Astrocyte of the cerebellum (primary cell): ENCODE measurements at regions not wholly inside any gene's neighbourhood (a gene's known extent, or its start where the extent isn't known, plus 50 kb on each side); places are given as distances from the start of the nearest gene placed in this dataset.

Experiments
- DNase-seq: peaks from one replicate; pipeline ENCODE4 v3.0.0-alpha.2; 2011; ENCODE audit warnings: low read depth
- H3K4me3 ChIP-seq: 2 replicates; pipeline ENCODE4 v1.5.1; 2011; ENCODE audit warnings: mild to moderate bottlenecking, low read depth, low read length, moderate library complexity
- in situ Hi-C: cut with HindIII; loops from 2 replicates; pipeline ENCODE4 v1.10.0; 2017; ENCODE audit warnings: low sequenced_read_pairs
- TF ChIP-seq, protein P1 (sequence below): IDR thresholded peaks from 2 replicates; pipeline ENCODE4 v1.5.1; 2012; ENCODE audit warnings: low read length, low read depth, moderate library complexity, mild to moderate bottlenecking; ENCODE audit errors: missing control alignments

DNA sequence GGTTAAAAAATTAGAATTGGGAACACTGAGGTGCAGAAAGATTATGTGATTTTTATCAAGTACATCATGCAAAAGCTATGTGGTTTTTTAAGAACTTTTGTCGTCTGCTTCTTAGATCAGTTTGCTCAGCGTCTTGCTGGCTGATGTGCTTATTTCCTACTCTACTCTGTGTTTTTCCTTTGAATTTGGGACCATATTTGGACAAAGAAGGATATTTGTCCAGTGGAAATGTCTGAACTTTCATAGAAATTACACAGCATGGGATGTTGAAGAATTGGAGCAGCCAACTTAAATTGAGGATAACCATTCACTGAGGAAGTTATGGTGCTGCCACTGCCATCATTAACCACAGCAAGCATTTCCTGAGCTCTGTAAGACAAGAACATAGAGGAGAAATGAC lies 252.8 kb upstream of the HS3ST5 start:
- DNase-seq: no peak
- no peak overlapping the region for H3K4me3 ChIP-seq
- TF ChIP-seq, protein P1, sequence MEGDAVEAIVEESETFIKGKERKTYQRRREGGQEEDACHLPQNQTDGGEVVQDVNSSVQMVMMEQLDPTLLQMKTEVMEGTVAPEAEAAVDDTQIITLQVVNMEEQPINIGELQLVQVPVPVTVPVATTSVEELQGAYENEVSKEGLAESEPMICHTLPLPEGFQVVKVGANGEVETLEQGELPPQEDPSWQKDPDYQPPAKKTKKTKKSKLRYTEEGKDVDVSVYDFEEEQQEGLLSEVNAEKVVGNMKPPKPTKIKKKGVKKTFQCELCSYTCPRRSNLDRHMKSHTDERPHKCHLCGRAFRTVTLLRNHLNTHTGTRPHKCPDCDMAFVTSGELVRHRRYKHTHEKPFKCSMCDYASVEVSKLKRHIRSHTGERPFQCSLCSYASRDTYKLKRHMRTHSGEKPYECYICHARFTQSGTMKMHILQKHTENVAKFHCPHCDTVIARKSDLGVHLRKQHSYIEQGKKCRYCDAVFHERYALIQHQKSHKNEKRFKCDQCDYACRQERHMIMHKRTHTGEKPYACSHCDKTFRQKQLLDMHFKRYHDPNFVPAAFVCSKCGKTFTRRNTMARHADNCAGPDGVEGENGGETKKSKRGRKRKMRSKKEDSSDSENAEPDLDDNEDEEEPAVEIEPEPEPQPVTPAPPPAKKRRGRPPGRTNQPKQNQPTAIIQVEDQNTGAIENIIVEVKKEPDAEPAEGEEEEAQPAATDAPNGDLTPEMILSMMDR: no peak
- in situ Hi-C loops: no loop called here

DNA sequence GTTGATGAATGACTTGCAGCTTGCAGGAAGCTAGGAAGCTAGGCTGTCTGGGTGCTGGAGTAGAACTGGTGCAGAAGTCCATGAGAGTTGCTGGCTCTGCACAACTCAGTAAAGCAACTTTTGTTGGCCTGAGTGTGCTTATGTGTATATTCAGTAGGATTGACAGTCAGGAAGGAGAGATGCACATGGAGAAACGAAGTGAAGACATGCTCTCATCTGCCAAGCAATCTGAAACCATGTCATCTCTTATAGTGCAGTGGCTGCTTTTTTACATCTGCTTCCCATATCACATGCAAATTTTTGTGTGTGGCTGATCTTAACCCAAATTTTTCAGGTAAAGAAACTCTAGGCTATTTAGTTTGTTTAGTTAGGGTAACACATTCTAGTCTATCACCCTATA lies 252.4 kb upstream of the HS3ST5 start:
- in situ Hi-C loops: no loop called here
- H3K4me3 ChIP-seq: no peak overlapping the region
- DNase-seq: no peak
- TF ChIP-seq, protein P1: no peak

DNA sequence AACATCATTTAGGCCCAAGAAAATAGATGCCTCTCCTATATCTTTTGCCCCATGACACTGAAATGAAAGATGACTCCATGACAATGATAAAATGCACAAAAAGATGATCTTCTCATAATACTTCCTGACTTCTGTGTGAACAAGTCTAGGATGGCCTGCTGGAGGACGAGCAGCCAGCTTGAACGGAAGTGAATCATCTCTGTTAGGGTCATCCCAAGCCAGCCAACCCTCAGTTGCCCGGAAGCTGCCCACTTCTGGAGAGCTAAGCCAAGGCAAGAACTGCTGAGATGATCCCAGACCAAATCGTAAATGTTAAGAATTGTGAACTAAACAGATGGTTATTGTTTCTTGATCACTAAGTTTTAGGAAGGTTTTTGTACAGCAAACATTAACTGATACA lies 249.7 kb upstream of the HS3ST5 start:
- in situ Hi-C loops: no loop called here
- TF ChIP-seq, protein P1: no peak
- H3K4me3 ChIP-seq: no peak overlapping the region
- no peak for DNase-seq

DNA sequence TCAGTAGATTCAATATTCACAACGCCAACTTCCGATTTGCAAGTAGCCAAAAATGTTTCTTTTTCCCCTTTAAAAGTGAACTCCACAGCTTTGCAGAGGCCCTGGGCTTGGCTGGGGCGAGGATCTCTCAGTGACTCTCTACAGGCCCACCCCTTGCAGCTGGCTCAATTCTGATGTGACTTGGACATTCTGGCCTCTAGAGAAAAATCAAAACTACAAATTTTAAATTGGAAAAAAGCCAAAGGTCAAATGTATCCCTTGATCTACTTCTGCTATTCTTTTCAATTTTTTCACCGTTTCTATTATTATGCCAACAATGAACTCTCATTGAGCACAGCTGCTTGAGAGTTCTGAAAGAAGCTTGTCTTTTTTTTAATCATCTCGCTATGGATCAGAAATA lies 245.9 kb upstream of the HS3ST5 start:
- H3K4me3 ChIP-seq: no peak overlapping the region
- in situ Hi-C loops: no loop called here
- TF ChIP-seq, protein P1: no peak
- DNase-seq: no peak

DNA sequence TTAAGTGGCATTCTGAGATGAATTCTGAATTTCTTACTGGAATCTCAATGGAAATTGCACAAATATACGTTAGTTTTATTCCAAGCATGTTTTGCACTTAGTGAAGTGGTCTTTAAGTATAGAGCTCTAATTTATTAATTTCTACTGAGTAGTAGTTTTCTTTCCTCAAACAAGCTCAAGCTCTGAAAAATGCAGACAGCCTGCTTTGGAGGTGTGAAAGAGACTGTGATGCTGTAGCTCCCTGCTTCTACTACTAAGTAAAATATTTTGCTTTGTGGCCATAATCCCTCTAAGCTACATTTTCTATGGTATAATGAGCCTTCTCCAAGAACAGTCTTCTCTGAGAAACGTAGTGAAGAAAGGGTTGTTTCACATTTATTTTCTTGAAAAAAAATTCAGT lies 243.5 kb upstream of the HS3ST5 start:
- no peak overlapping the region for H3K4me3 ChIP-seq
- no peak for DNase-seq
- in situ Hi-C loops: no loop called here
- TF ChIP-seq, protein P1: no peak

DNA sequence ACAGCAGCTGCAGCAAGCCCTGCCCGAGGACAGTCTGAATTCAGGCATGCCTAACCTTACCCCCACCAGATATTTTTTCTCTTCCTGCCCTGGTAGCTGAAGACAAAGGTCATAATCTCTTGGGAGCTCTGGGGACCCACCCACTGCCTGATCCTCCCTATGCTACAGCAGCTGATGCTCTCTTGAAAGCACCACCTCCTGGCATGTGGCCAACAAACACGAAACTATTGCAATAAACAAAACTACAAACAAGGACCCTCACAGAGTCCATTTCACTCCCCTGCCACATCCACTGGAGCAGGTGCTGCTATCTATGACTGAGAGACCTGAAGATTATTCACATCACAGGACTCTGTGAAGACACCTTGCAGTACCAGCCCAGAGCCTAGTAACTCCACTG lies 238.5 kb upstream of the HS3ST5 start:
- no peak overlapping the region for H3K4me3 ChIP-seq
- no peak for DNase-seq
- in situ Hi-C loops: no loop called here
- TF ChIP-seq, protein P1: no peak

DNA sequence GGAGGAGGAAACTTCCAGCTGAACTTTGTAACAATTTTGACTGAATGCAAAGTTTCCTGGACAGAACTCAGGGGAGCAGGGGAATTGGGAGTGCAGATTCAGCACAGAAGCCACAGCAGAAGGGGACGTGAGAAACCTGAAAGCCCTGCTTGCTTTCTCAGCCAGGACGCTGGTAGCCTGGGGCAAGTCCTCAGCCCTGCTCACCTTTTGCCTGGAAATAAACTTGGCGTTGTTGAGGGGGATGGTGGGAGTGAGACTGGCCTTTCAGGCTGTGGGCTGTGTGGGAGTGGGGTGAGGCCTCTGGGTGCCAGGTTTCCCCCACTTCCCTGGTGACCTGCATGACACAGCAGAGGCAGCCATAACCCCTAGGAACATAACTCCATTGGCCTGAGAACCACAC lies 238.1 kb upstream of the HS3ST5 start:
- no peak overlapping the region for H3K4me3 ChIP-seq
- in situ Hi-C loops: no loop called here
- no peak for DNase-seq
- TF ChIP-seq, protein P1: no peak
